ENCODE measurements at regions not wholly inside any gene's neighbourhood (a gene's known extent, or its start where the extent isn't known, plus 50 kb on each side); places are given as distances from the start of the nearest gene placed in this dataset.

- Histone ChIP-seq H3K4me3 (ENCODE audit: low read depth, low read length) (no peak overlapping the region), H3K27ac (ENCODE audit: low read depth, low read length) (no peak overlapping the region), H3K27me3 (ENCODE audit: control insufficient read depth, insufficient read depth, low read length) (no peaks in the 10 kb centered on the region), H3K9me3 (ENCODE audit: control insufficient read depth, insufficient read depth, low read length) (no peaks in the 10 kb centered on the region)
- no peak for DNase-seq (ENCODE audit: low read depth, low spot score)
- POLR2A ChIA-PET: interaction anchor here (0.7 kb wide), 1 partner anchor 345 kb away, joined by 4 read pairs; no protein-coding TSS in a partner anchor
- TF ChIP-seq, protein P1, sequence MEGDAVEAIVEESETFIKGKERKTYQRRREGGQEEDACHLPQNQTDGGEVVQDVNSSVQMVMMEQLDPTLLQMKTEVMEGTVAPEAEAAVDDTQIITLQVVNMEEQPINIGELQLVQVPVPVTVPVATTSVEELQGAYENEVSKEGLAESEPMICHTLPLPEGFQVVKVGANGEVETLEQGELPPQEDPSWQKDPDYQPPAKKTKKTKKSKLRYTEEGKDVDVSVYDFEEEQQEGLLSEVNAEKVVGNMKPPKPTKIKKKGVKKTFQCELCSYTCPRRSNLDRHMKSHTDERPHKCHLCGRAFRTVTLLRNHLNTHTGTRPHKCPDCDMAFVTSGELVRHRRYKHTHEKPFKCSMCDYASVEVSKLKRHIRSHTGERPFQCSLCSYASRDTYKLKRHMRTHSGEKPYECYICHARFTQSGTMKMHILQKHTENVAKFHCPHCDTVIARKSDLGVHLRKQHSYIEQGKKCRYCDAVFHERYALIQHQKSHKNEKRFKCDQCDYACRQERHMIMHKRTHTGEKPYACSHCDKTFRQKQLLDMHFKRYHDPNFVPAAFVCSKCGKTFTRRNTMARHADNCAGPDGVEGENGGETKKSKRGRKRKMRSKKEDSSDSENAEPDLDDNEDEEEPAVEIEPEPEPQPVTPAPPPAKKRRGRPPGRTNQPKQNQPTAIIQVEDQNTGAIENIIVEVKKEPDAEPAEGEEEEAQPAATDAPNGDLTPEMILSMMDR (IDR thresholded peaks at IDR 0.05; ENCODE audit: low read depth, low read length): no peak
- CTCF ChIA-PET: interaction anchor here (1.8 to 1.9 kb wide), 2 partner anchors 128 to 698 kb away, joined by 6 to 13 read pairs; no protein-coding TSS in a partner anchor
These were observed 67.5 kb upstream of the SCG2 start for GRCh38 chr2:223669453-223670225.

DNA sequence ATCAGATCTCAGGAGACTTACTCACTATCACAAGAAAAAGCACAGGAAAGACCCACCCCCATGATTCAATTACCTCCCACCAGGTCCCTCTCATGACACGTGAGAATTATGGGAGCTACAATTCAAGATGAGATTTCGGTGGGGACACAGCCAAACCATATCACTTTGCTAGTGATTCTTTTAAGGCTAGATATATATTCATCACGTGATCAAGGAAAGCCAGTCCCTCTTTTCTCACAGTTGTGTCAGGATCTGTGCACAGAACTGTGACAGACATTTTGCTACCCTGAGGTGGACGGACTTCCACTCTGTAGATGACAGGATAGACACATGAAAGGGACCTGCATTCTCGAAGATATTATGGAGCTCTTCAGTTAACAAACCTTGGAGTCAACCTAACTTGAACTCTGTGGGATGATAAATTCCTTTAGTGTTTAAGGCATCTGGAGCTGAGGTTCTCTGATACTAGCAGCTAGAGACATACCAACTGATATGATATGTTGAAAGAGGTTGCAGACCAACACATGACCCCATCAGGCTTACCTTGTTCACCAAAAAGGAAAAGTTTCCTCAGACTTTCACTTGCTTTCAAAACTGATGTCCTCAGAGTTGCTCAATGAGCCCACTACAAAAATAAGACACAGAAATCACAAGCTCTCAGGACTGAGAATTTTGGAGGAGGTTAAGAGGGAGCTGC is 66.3 kb upstream of the SCG2 start:
- no peak for DNase-seq (ENCODE audit: low read depth, low spot score)
- ChIA-PET POLR2A (no interaction called here), CTCF (interaction anchor here (1.8 to 1.9 kb wide), 2 partner anchors 129 to 697 kb away, joined by 6 to 13 read pairs; no protein-coding TSS in a partner anchor)
- Histone ChIP-seq H3K27me3 (ENCODE audit: control insufficient read depth, insufficient read depth, low read length) (no peaks in the 10 kb centered on the region), H3K27ac (ENCODE audit: low read depth, low read length) (no peak overlapping the region), H3K9me3 (ENCODE audit: control insufficient read depth, insufficient read depth, low read length) (no peaks in the 10 kb centered on the region), H3K4me3 (ENCODE audit: low read depth, low read length) (no peak overlapping the region)
- TF ChIP-seq, protein P1 (IDR thresholded peaks at IDR 0.05; ENCODE audit: low read depth, low read length): no peak

GRCh38 chr2:223654384-223654915 is 52.3 kb upstream of the SCG2 start:
- Histone ChIP-seq H3K9me3 (ENCODE audit: control insufficient read depth, insufficient read depth, low read length) (no peaks in the 10 kb centered on the region), H3K27me3 (ENCODE audit: control insufficient read depth, insufficient read depth, low read length) (no peaks in the 10 kb centered on the region), H3K4me3 (ENCODE audit: low read depth, low read length) (no peak overlapping the region), H3K27ac (ENCODE audit: low read depth, low read length) (no peak overlapping the region)
- no peak for DNase-seq (ENCODE audit: low read depth, low spot score)
- ChIA-PET POLR2A (no interaction called here), CTCF (no interaction called here)
- TF ChIP-seq, protein P1 (IDR thresholded peaks at IDR 0.05; ENCODE audit: low read depth, low read length): no peak

DNA sequence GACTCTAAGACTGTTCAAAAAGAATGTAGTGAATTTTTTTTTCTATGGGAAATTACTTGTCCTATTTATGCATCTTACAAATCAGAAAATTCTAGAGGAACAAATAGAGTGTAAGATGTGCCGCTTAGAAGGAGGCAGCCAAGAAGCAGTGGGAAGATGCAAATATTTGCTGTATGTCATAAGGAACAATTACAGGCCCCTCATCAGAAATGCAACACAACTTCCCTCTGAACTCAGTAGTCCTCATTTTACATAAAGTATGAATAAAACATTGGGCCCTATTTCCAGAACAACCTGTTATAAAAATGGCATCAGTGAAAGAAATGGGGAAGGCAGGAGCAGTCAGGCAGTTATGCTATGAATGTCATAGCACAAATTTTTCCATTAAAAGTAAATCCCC is 50.7 kb upstream of the SCG2 start:
- no peaks in the 10 kb centered on the region for H3K27me3 ChIP-seq (ENCODE audit: control insufficient read depth, insufficient read depth, low read length)
- TF ChIP-seq, protein P1 (IDR thresholded peaks at IDR 0.05; ENCODE audit: low read depth, low read length): no peak
- no peak for DNase-seq (ENCODE audit: low read depth, low spot score)
- H3K4me3 ChIP-seq (ENCODE audit: low read depth, low read length): no peak overlapping the region
- H3K27ac ChIP-seq (ENCODE audit: low read depth, low read length): no peak overlapping the region
- POLR2A ChIA-PET: no interaction called here
- CTCF ChIA-PET: no interaction called here
- no peaks in the 10 kb centered on the region for H3K9me3 ChIP-seq (ENCODE audit: control insufficient read depth, insufficient read depth, low read length)

DNA sequence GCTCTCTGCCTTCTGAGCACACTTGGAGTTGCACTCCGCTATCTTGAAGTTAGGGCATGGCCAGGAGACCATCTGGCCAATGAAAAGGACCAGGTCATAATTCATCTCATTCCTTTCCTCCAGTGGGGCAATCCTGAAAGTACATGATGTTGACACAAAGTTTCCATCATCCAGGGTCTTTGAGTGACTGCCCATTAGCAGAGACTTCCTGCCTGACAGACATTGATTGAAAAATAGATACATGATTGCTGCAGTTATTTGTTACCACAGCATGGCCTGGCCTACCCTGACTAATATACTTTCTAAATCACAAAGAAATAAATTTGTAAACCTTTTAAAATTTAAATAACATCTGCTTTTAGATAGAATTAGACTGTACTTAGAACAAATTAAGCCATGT is 50.0 kb upstream of the SCG2 start:
- Histone ChIP-seq H3K27ac (ENCODE audit: low read depth, low read length) (no peak overlapping the region), H3K4me3 (ENCODE audit: low read depth, low read length) (no peak overlapping the region), H3K9me3 (ENCODE audit: control insufficient read depth, insufficient read depth, low read length) (no peaks in the 10 kb centered on the region), H3K27me3 (ENCODE audit: control insufficient read depth, insufficient read depth, low read length) (no peaks in the 10 kb centered on the region)
- no peak for DNase-seq (ENCODE audit: low read depth, low spot score)
- ChIA-PET CTCF (no interaction called here), POLR2A (no interaction called here)
- TF ChIP-seq, protein P1 (IDR thresholded peaks at IDR 0.05; ENCODE audit: low read depth, low read length): no peak
